ENCODE measurements at regions not wholly inside any gene's neighbourhood (a gene's known extent, or its start where the extent isn't known, plus 50 kb on each side); places are given as distances from the start of the nearest gene placed in this dataset.

DNA sequence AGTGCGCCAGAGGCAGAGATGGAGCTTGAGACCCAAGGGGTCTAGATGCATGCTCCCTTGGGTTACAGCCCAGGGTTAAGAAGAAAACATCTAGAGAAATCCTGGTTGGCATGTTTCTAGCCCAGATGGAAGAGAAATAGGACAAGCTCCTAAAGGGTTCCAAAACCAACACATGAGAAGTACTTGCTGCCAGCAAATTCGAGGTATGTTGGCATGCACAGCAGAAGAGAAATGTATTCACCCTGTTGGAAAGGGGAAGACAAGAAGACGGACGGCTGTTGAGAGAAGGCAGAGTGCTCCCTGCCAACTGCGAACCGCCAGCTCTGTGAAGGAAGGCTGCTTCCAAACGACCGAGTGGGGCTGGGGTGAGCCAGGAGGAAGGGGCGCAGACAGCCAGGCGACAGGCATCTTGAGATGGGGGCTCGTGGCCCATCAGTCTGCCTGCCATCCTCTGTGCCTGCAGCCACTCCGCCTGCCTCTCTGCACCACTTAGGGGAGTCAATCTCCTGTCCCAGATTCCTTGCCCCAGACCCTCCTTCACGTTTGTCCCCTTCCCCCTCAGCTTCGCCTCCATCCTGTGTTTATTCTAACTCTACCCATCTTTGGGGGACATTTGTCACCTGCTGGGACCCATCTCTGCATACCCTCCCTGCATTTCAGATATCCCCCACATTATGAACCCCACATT, 249.2 kb downstream of the CDC5L start:
- no peaks in the 10 kb centered on the region for H3K27me3 ChIP-seq (ENCODE audit: insufficient read depth, low read length, poor library complexity)
- H3K4me1 ChIP-seq (ENCODE audit: insufficient read depth, low read length) = no peaks in the 10 kb centered on the region
- ATAC-seq (ENCODE audit: insufficient read depth, low read depth) = no peak
- H2AFZ ChIP-seq (ENCODE audit: low read depth, low read length) = no peak overlapping the region
- no peak overlapping the region for H3K27ac ChIP-seq (ENCODE audit: low read length)
- TF ChIP-seq EZH2 (IDR thresholded peaks at IDR 0.05; ENCODE audit: borderline replicate concordance, low read depth, low read length, severe bottlenecking) (no peak), CTCF (IDR thresholded peaks at IDR 0.05; ENCODE audit: borderline replicate concordance, extremely low read depth, low read length, poor library complexity, severe bottlenecking) (no peak)
- no peak for DNase-seq
- H4K20me1 ChIP-seq (ENCODE audit: insufficient read depth, low read length) = no peaks in the 10 kb centered on the region
- no peaks in the 10 kb centered on the region for H3K79me2 ChIP-seq (ENCODE audit: insufficient read depth, low read length)
- H3K9me3 ChIP-seq (ENCODE audit: insufficient read depth, low read length, severe bottlenecking) = no peaks in the 10 kb centered on the region
- no peak overlapping the region for H3K9ac ChIP-seq (ENCODE audit: low read depth, low read length)
- no peaks in the 10 kb centered on the region for H3K36me3 ChIP-seq (ENCODE audit: insufficient read depth, low read length)
- H3K4me3 ChIP-seq (ENCODE audit: low read depth in 1 of 2, low read length in 2 of 2) = no peak overlapping the region
- H3K4me2 ChIP-seq (ENCODE audit: insufficient read depth, low read length) = no peak overlapping the region

DNA sequence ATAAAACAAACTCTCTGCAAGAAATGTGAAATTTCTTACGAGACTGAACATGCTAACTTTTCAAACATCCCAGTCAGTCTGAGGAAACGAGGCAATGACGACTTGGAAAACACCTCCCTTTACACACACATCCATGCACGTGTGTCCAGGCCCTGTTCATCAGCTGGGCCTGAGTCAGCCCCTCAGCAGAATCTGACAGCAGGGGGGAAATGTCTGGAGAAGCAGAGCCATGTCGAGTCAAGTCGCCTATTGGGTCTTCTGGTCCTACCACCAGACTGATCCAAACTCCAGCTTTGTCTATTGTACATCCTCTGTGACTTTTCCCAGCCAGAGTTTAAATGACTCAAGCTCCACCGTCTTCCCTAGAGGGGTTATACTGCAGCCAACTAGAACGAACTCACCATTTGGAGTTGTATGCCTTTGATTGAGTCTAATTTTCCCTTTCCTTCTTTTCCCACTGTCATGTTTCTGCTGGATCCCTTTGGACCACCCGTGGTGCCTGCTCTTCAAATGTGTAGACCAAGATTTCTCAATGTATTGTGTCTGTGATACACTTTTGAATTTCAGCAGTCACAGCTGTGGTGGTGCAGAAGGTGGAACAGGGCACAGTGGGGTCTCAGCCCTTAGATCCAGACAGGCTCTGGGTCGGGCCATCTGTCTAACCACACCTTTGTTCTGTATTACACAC, 254.0 kb downstream of the CDC5L start:
- Histone ChIP-seq H3K27ac (ENCODE audit: low read length) (no peak overlapping the region), H3K4me1 (ENCODE audit: insufficient read depth, low read length) (no peaks in the 10 kb centered on the region), H3K4me3 (ENCODE audit: low read depth in 1 of 2, low read length in 2 of 2) (no peak overlapping the region), H4K20me1 (ENCODE audit: insufficient read depth, low read length) (no peaks in the 10 kb centered on the region), H3K4me2 (ENCODE audit: insufficient read depth, low read length) (no peak overlapping the region), H3K79me2 (ENCODE audit: insufficient read depth, low read length) (no peaks in the 10 kb centered on the region), H2AFZ (ENCODE audit: low read depth, low read length) (no peak overlapping the region), H3K27me3 (ENCODE audit: insufficient read depth, low read length, poor library complexity) (no peaks in the 10 kb centered on the region), H3K9me3 (ENCODE audit: insufficient read depth, low read length, severe bottlenecking) (no peaks in the 10 kb centered on the region), H3K36me3 (ENCODE audit: insufficient read depth, low read length) (no peaks in the 10 kb centered on the region), H3K9ac (ENCODE audit: low read depth, low read length) (no peak overlapping the region)
- TF ChIP-seq CTCF (IDR thresholded peaks at IDR 0.05; ENCODE audit: borderline replicate concordance, extremely low read depth, low read length, poor library complexity, severe bottlenecking) (no peak), EZH2 (IDR thresholded peaks at IDR 0.05; ENCODE audit: borderline replicate concordance, low read depth, low read length, severe bottlenecking) (no peak)
- ATAC-seq (ENCODE audit: insufficient read depth, low read depth) = 0 out of 3 replicates have a peak, but pooled peaks have one; percentile 40
- DNase-seq = no peak

DNA sequence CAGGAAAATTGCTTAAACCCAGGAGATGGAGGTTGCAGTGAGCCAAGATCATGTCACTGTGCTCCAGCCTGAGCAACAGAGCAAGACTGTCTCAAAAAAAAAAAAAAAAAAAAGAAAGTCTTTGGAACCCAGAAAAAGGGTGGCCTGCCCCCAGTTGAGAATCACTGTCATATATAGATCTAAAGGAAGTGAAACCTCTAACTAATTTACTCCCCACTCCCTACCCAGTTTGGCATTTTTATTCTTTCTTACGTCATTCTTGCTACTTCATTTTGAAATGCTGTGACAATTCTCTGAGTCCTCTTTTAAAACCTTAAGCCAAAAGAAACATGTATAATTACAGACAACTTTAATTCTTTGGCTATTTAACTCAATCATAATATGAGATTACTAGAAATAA, 254.8 kb downstream of the CDC5L start:
- Histone ChIP-seq H2AFZ (ENCODE audit: low read depth, low read length) (no peak overlapping the region), H3K79me2 (ENCODE audit: insufficient read depth, low read length) (no peaks in the 10 kb centered on the region), H3K36me3 (ENCODE audit: insufficient read depth, low read length) (no peaks in the 10 kb centered on the region), H3K27me3 (ENCODE audit: insufficient read depth, low read length, poor library complexity) (no peaks in the 10 kb centered on the region), H3K27ac (ENCODE audit: low read length) (no peak overlapping the region), H4K20me1 (ENCODE audit: insufficient read depth, low read length) (no peaks in the 10 kb centered on the region), H3K9ac (ENCODE audit: low read depth, low read length) (no peak overlapping the region), H3K4me1 (ENCODE audit: insufficient read depth, low read length) (no peaks in the 10 kb centered on the region), H3K9me3 (ENCODE audit: insufficient read depth, low read length, severe bottlenecking) (no peaks in the 10 kb centered on the region), H3K4me3 (ENCODE audit: low read depth in 1 of 2, low read length in 2 of 2) (no peak overlapping the region), H3K4me2 (ENCODE audit: insufficient read depth, low read length) (no peak overlapping the region)
- no peak for TF ChIP-seq EZH2 (IDR thresholded peaks at IDR 0.05; ENCODE audit: borderline replicate concordance, low read depth, low read length, severe bottlenecking)
- TF ChIP-seq CTCF (IDR thresholded peaks at IDR 0.05; ENCODE audit: borderline replicate concordance, extremely low read depth, low read length, poor library complexity, severe bottlenecking) = no peak
- no peak for ATAC-seq (ENCODE audit: insufficient read depth, low read depth)
- DNase-seq = no peak
